ENCODE measurements at regions not wholly inside any gene's neighbourhood (a gene's known extent, or its start where the extent isn't known, plus 50 kb on each side); places are given as distances from the start of the nearest gene placed in this dataset.

DNA sequence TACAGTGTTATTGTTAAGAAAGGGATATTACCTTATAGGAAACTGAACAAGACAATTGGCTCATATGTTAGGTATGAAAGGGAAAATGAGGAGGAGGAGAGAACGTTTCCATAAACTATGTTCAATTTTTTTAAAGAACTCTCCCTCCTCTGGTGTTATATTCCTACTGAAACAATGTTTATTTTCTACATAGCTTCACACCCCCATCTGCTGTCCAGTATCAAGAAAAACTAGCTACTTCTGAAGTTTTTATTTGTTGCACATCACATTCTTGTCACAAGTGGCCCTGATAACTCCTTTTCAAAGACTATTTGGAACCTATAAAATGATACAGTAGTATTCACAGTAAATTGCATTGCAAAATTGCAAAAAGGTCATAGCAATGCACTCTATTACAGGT lies 223.4 kb upstream of the FAM174A start:
- H3K79me2 ChIP-seq (ENCODE audit: insufficient read depth, low read length), result no peaks in the 10 kb centered on the region
- DNase-seq (ENCODE audit: low read depth, low spot score), result no peak
- RAD21 ChIA-PET (ENCODE audit: low non-redundant PET in 1 of 2, low total read pairs in 2 of 2, uncharacterized antibody in 2 of 2, unreplicated experiment in 2 of 2), result interaction anchor here in 1 of 2 experiments (0.5 kb wide), 1 partner anchor 1207 kb away, joined by 4 read pairs; no protein-coding TSS in a partner anchor

DNA sequence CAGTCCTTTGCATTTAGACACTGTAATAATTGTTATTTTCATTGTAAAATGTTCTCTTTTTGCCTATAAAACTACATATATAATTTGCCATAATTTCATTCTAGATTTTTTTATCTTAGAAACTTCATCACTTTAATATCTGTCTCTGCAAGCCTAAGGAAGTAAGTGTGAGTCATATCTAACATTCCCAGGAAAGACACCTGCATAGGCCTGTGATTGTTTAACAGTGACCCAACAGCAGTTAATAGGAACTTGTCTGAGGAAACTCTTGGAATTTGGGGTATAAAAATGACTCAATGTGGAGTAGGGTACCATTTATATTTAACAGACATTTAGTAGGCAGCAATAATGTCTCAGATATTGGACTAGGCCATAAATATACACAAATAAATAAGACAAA lies 229.2 kb upstream of the FAM174A start:
- no peak for ATAC-seq
- TF ChIP-seq, protein P1, sequence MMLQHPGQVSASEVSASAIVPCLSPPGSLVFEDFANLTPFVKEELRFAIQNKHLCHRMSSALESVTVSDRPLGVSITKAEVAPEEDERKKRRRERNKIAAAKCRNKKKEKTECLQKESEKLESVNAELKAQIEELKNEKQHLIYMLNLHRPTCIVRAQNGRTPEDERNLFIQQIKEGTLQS (IDR thresholded peaks at IDR 0.05), result no peak
- TF ChIP-seq ELF1 (IDR thresholded peaks at IDR 0.05; ENCODE audit: borderline replicate concordance, low read depth), result no peak
- no peak for TF ChIP-seq YY1 (IDR thresholded peaks at IDR 0.05; ENCODE audit: extremely low read depth, insufficient replicate concordance, low read depth, low read length)
- TF ChIP-seq CBX3 (IDR thresholded peaks at IDR 0.05; ENCODE audit: low read depth), result no peak
- TF ChIP-seq ZNF274 (IDR thresholded peaks at IDR 0.05; ENCODE audit: low read depth, low read length), result no peak
- TF ChIP-seq, protein P2, sequence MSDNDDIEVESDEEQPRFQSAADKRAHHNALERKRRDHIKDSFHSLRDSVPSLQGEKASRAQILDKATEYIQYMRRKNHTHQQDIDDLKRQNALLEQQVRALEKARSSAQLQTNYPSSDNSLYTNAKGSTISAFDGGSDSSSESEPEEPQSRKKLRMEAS (IDR thresholded peaks at IDR 0.05), result no peak
- TF ChIP-seq TCF7L2 (IDR thresholded peaks at IDR 0.05; ENCODE audit: borderline replicate concordance, extremely low read depth, insufficient read depth, insufficient read length), result no peak
- TF ChIP-seq, protein P3, sequence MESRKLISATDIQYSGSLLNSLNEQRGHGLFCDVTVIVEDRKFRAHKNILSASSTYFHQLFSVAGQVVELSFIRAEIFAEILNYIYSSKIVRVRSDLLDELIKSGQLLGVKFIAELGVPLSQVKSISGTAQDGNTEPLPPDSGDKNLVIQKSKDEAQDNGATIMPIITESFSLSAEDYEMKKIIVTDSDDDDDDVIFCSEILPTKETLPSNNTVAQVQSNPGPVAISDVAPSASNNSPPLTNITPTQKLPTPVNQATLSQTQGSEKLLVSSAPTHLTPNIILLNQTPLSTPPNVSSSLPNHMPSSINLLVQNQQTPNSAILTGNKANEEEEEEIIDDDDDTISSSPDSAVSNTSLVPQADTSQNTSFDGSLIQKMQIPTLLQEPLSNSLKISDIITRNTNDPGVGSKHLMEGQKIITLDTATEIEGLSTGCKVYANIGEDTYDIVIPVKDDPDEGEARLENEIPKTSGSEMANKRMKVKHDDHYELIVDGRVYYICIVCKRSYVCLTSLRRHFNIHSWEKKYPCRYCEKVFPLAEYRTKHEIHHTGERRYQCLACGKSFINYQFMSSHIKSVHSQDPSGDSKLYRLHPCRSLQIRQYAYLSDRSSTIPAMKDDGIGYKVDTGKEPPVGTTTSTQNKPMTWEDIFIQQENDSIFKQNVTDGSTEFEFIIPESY (IDR thresholded peaks at IDR 0.05; ENCODE audit: extremely low read depth, insufficient replicate concordance, low read length), result no peak
- no peak for TF ChIP-seq SRF (IDR thresholded peaks at IDR 0.05; ENCODE audit: low read depth)
- TF ChIP-seq EZH2 (IDR thresholded peaks at IDR 0.05), result no peak
- no peak for TF ChIP-seq FOSL1 (IDR thresholded peaks at IDR 0.05; ENCODE audit: low read depth)
- TF ChIP-seq POLR2AphosphoS5 (IDR thresholded peaks at IDR 0.05; ENCODE audit: low read depth, low read length), result no peak

More for the DNA sequence above, 223.4 kb upstream of the FAM174A start:
- Histone ChIP-seq H3K27me3 (ENCODE audit: insufficient read depth, low read length) (no peaks in the 10 kb centered on the region), H4K20me1 (ENCODE audit: insufficient read depth) (no peaks in the 10 kb centered on the region), H3K36me3 (ENCODE audit: control insufficient read depth in 1 of 2, insufficient read depth in 2 of 2, low read length in 2 of 2) (no peaks in the 10 kb centered on the region), H3K27ac (ENCODE audit: low read depth, low read length) (no peak overlapping the region), H3K9ac (ENCODE audit: low read length) (no peak overlapping the region), H3K4me2 (ENCODE audit: low read length) (no peak overlapping the region), H3K4me1 (ENCODE audit: control insufficient read depth in 1 of 2, insufficient read depth in 2 of 2, low read length in 2 of 2) (no peaks in the 10 kb centered on the region), H3K9me3 (ENCODE audit: control insufficient read depth in 1 of 2, insufficient read depth in 1 of 2, low read depth in 1 of 2, low read length in 2 of 2) (no peaks in the 10 kb centered on the region), H3K4me3 (replicated peaks in 1 of 2; ENCODE audit: low read depth in 1 of 2, low read length in 2 of 2) (no peak overlapping the region), H3K9me2 (ENCODE audit: insufficient read depth) (no peaks in the 10 kb centered on the region), H2AFZ (ENCODE audit: low read depth, low read length, poor library complexity, severe bottlenecking) (no peak overlapping the region)
- CTCF ChIA-PET, result interaction anchor here (1.0 kb wide), 2 partner anchors 1142 to 1207 kb away, joined by 3 to 19 read pairs; no protein-coding TSS in a partner anchor
- no TSS peak for BruUV-seq (replicated peaks)
- ATAC-seq, result no peak
- peak; percentile 37; the same call in 1 of the 2 replicates for TF ChIP-seq RAD21 (IDR thresholded peaks at IDR 0.05; ENCODE audit: low read depth)
- TF ChIP-seq, protein P4, sequence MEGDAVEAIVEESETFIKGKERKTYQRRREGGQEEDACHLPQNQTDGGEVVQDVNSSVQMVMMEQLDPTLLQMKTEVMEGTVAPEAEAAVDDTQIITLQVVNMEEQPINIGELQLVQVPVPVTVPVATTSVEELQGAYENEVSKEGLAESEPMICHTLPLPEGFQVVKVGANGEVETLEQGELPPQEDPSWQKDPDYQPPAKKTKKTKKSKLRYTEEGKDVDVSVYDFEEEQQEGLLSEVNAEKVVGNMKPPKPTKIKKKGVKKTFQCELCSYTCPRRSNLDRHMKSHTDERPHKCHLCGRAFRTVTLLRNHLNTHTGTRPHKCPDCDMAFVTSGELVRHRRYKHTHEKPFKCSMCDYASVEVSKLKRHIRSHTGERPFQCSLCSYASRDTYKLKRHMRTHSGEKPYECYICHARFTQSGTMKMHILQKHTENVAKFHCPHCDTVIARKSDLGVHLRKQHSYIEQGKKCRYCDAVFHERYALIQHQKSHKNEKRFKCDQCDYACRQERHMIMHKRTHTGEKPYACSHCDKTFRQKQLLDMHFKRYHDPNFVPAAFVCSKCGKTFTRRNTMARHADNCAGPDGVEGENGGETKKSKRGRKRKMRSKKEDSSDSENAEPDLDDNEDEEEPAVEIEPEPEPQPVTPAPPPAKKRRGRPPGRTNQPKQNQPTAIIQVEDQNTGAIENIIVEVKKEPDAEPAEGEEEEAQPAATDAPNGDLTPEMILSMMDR (IDR thresholded peaks at IDR 0.05 in 2 of 3, conservative IDR thresholded peaks at IDR 0.05 in 1 of 3; ENCODE audit: borderline replicate concordance in 1 of 3, insufficient read depth in 1 of 3, low read depth in 2 of 3, low read length in 2 of 3), result peak in 1 of 3 experiments; percentile 16; a peak in 2 of 6 replicates
- TF ChIP-seq YY1 (IDR thresholded peaks at IDR 0.05; ENCODE audit: extremely low read depth, insufficient replicate concordance, low read depth, low read length), result no peak
- TF ChIP-seq JUND (IDR thresholded peaks at IDR 0.05), result no peak
- POLR2A ChIA-PET, result no interaction called here
- intact Hi-C loops (cut with micrococcal nuclease), result no loop called here

More for the DNA sequence above, 229.2 kb upstream of the FAM174A start:
- H4K20me1 ChIP-seq (ENCODE audit: insufficient read depth), result no peaks in the 10 kb centered on the region
- BruUV-seq (replicated peaks), result no TSS peak
- no peak overlapping the region for H3K4me3 ChIP-seq (replicated peaks in 1 of 2; ENCODE audit: low read depth in 1 of 2, low read length in 2 of 2)
- H3K4me2 ChIP-seq (ENCODE audit: low read length), result no peak overlapping the region
- no peak for DNase-seq (ENCODE audit: low read depth, low spot score)
- no peaks in the 10 kb centered on the region for H3K79me2 ChIP-seq (ENCODE audit: insufficient read depth, low read length)
- CTCF ChIA-PET, result no interaction called here
- no peak overlapping the region for H2AFZ ChIP-seq (ENCODE audit: low read depth, low read length, poor library complexity, severe bottlenecking)
- H3K9me2 ChIP-seq (ENCODE audit: insufficient read depth), result no peaks in the 10 kb centered on the region
- no peak overlapping the region for H3K27ac ChIP-seq (ENCODE audit: low read depth, low read length)
- no peaks in the 10 kb centered on the region for H3K36me3 ChIP-seq (ENCODE audit: control insufficient read depth in 1 of 2, insufficient read depth in 2 of 2, low read length in 2 of 2)
- no peaks in the 10 kb centered on the region for H3K9me3 ChIP-seq (ENCODE audit: control insufficient read depth in 1 of 2, insufficient read depth in 1 of 2, low read depth in 1 of 2, low read length in 2 of 2)
- intact Hi-C loops (cut with micrococcal nuclease), result loop anchor here (5.0 kb wide), 1 partner anchor 1199 kb away; no protein-coding TSS in a partner anchor
- H3K4me1 ChIP-seq (ENCODE audit: control insufficient read depth in 1 of 2, insufficient read depth in 2 of 2, low read length in 2 of 2), result no peaks in the 10 kb centered on the region
- no peak overlapping the region for H3K9ac ChIP-seq (ENCODE audit: low read length)
- RAD21 ChIA-PET (ENCODE audit: low non-redundant PET in 1 of 2, low total read pairs in 2 of 2, uncharacterized antibody in 2 of 2, unreplicated experiment in 2 of 2), result no interaction called here
- POLR2A ChIA-PET, result no interaction called here
- H3K27me3 ChIP-seq (ENCODE audit: insufficient read depth, low read length), result no peaks in the 10 kb centered on the region
